ENCODE measurements at regions not wholly inside any gene's neighbourhood (a gene's known extent, or its start where the extent isn't known, plus 50 kb on each side); places are given as distances from the start of the nearest gene placed in this dataset.

DNA sequence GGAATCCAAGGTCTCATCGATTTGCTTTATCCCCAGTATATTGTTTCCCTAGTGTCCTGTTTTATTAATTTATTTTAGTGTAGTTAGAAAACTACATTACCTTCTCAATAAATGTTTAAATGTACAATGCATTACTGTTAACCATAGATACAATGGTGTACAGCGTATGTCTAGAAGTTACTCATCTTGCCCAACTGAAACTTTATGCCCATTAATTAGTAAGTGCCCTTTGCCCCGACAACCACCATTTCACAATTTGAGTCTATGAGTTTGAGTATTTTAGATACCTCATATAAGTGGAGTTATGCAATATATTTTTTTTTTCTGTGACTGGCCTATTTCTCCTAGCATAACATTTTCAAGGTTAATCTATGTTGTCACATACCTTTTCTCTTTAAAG is 1343.0 kb upstream of the SLC39A10 start:
- no peak for DNase-seq
- Mint-ChIP-seq H3K4me1 (no peaks in the 10 kb centered on the region), H3K4me3 (no peak overlapping the region), H3K27ac (no peak overlapping the region), H3K36me3 (ENCODE audit: low read depth) (no peaks in the 10 kb centered on the region), H3K27me3 (no peaks in the 10 kb centered on the region), H3K9me3 (no peaks in the 10 kb centered on the region)
- ChIA-PET POLR2A (no interaction called here), CTCF (no interaction called here)
- intact Hi-C loops (cut with micrococcal nuclease), result no loop called here
- ATAC-seq (ENCODE audit: low read depth), result no peak
- TF ChIP-seq, protein P1, sequence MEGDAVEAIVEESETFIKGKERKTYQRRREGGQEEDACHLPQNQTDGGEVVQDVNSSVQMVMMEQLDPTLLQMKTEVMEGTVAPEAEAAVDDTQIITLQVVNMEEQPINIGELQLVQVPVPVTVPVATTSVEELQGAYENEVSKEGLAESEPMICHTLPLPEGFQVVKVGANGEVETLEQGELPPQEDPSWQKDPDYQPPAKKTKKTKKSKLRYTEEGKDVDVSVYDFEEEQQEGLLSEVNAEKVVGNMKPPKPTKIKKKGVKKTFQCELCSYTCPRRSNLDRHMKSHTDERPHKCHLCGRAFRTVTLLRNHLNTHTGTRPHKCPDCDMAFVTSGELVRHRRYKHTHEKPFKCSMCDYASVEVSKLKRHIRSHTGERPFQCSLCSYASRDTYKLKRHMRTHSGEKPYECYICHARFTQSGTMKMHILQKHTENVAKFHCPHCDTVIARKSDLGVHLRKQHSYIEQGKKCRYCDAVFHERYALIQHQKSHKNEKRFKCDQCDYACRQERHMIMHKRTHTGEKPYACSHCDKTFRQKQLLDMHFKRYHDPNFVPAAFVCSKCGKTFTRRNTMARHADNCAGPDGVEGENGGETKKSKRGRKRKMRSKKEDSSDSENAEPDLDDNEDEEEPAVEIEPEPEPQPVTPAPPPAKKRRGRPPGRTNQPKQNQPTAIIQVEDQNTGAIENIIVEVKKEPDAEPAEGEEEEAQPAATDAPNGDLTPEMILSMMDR (IDR thresholded peaks at IDR 0.05), result no peak

DNA sequence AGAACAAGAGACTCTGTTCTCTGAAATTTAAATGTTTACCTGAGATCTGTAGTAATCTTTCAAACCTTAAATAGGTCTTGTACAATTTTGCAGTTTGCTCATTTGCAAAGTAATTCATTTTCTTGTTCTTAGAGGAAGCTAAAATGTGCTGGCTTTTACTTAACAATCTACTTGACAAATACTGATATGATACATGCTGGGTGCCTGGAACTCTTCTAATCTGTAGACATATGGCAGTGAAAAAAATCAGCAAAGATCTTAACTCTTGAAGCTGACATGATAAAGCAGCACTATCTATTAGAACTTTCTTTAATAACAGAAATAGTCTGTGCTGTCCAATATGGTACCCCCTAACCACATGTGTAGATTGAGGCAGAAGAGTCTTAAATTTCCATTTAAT is 1352.8 kb upstream of the SLC39A10 start:
- DNase-seq (no peak), ATAC-seq (ENCODE audit: low read depth) (no peak)
- Mint-ChIP-seq H3K4me3 (no peak overlapping the region), H3K9me3 (no peaks in the 10 kb centered on the region), H3K27ac (no peak overlapping the region), H3K4me1 (no peaks in the 10 kb centered on the region), H3K27me3 (no peaks in the 10 kb centered on the region), H3K36me3 (ENCODE audit: low read depth) (no peaks in the 10 kb centered on the region)
- TF ChIP-seq, protein P1 (IDR thresholded peaks at IDR 0.05), result no peak
- ChIA-PET POLR2A (no interaction called here), CTCF (no interaction called here)
- intact Hi-C loops (cut with micrococcal nuclease), result no loop called here

DNA sequence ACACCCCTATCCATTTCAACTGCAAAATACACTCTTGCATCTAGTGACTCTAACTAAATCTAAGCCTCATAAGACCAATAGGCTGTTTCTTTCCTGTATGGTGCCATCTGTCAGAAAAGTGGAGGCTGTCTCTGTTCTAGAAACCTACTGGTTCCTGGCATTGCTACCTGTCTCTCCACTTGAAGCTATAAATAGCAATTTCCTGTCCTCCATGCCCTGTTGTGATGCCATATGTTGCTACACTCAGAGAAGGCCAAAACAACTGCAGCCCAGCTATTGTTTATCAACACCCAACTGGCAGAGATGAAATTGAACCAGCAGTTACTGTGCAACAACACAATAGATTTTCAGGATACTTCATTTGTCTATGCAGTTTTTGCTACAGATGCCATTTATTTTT is 1355.1 kb upstream of the SLC39A10 start:
- Mint-ChIP-seq H3K4me3 (no peak overlapping the region), H3K36me3 (ENCODE audit: low read depth) (no peaks in the 10 kb centered on the region), H3K9me3 (no peaks in the 10 kb centered on the region), H3K27me3 (no peaks in the 10 kb centered on the region), H3K4me1 (no peaks in the 10 kb centered on the region), H3K27ac (no peak overlapping the region)
- TF ChIP-seq, protein P1 (IDR thresholded peaks at IDR 0.05), result no peak
- intact Hi-C loops (cut with micrococcal nuclease), result no loop called here
- POLR2A ChIA-PET, result no interaction called here
- ATAC-seq (ENCODE audit: low read depth) (no peak), DNase-seq (no peak)
- CTCF ChIA-PET, result no interaction called here

DNA sequence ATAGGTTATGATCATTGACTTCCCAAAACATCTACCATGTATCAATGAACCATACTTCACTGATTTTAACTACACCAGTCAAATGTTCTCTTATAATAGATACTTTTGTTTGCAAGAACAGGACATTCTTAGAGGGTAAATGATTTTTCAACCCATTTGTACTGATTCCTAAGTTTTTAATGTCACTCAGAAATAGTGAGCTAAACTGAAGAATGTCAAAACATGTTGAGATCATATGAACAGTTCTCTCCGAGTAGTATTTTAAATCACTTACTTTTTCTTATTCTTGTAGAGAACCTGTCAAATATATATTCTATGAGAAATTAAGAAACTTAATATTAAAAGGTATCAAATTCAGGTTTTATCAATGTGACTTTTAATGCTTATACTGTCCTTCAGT is 1362.9 kb upstream of the SLC39A10 start:
- ATAC-seq (ENCODE audit: low read depth), result no peak
- TF ChIP-seq, protein P1 (IDR thresholded peaks at IDR 0.05), result no peak
- H3K4me3 Mint-ChIP-seq, result no peak overlapping the region
- intact Hi-C loops (cut with micrococcal nuclease), result no loop called here
- POLR2A ChIA-PET, result no interaction called here
- no peak for DNase-seq
- H3K4me1 Mint-ChIP-seq, result no peaks in the 10 kb centered on the region
- H3K9me3 Mint-ChIP-seq, result no peaks in the 10 kb centered on the region
- H3K27ac Mint-ChIP-seq, result no peak overlapping the region
- no peaks in the 10 kb centered on the region for H3K27me3 Mint-ChIP-seq
- no peaks in the 10 kb centered on the region for H3K36me3 Mint-ChIP-seq (ENCODE audit: low read depth)
- CTCF ChIA-PET, result no interaction called here

DNA sequence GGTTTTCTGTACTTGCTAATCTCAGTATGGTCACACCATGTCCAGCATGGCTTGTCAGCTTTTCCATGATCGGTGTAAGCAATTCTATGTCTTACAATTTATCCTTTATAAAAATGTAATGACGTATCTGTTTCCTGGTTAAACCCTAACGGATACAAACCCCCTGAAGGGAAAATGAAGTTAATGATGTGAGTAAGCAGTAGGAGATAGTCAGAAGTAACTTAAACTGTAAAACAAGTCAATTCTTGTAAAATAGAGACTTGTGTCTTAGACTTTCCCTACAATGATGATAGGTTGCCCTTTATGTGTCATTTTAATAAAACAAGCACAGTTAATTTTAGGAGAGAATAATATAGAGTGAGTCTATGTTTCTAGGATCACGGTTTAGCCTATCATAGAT is 1365.9 kb upstream of the SLC39A10 start:
- CTCF ChIA-PET, result no interaction called here
- no peaks in the 10 kb centered on the region for H3K36me3 Mint-ChIP-seq (ENCODE audit: low read depth)
- POLR2A ChIA-PET, result no interaction called here

More for the DNA sequence above, 1365.9 kb upstream of the SLC39A10 start:
- Mint-ChIP-seq H3K4me1 (no peaks in the 10 kb centered on the region), H3K9me3 (no peaks in the 10 kb centered on the region), H3K27me3 (no peaks in the 10 kb centered on the region), H3K27ac (no peak overlapping the region), H3K4me3 (no peak overlapping the region)
- ATAC-seq (ENCODE audit: low read depth), result no peak
- intact Hi-C loops (cut with micrococcal nuclease), result no loop called here
- TF ChIP-seq, protein P1 (IDR thresholded peaks at IDR 0.05), result no peak
- no peak for DNase-seq
